Spleen (tissue), 11 donors: ENCODE measurements at regions not wholly inside any gene's neighbourhood (a gene's known extent, or its start where the extent isn't known, plus 50 kb on each side); places are given as distances from the start of the nearest gene placed in this dataset.

ENCODE experiments used
- DNase-seq: peaks from one replicate; pipeline ENCODE4 v3.0.0-alpha.2; 2020
- H3K27ac ChIP-seq, 8 donors: fragments of 200-600 bp; sonication (generic) in 7 of 8; 1 replicate in 4 of 8; 2 replicates in 4 of 8; pipeline versions ENCODE4 v1.5.0 to v1.8.0; 2016 to 2021; ENCODE audit warnings: inconsistent platforms in 4 of 8, mild to moderate bottlenecking in 4 of 8, moderate library complexity in 1 of 8
- H3K27me3 ChIP-seq, 7 donors: fragments of 200-600 bp; sonication (generic) in 6 of 7; replicated peaks in 1 of 7; 1 replicate in 4 of 7; 2 replicates in 3 of 7; pipeline versions ENCODE4 v1.5.0 to v1.8.0; 2016 to 2021; ENCODE audit warnings: inconsistent platforms in 3 of 7, mild to moderate bottlenecking in 1 of 7
- H3K36me3 ChIP-seq, 6 donors: fragments of 200-600 bp; sonication (generic) in 5 of 6; 1 replicate in 4 of 6; 2 replicates in 2 of 6; pipeline versions ENCODE4 v1.5.0 to v1.8.0; 2016 to 2021; ENCODE audit warnings: inconsistent platforms in 2 of 6
- H3K4me1 ChIP-seq, 6 donors: fragments of 200-600 bp; sonication (generic) in 5 of 6; 1 replicate in 3 of 6; 2 replicates in 3 of 6; pipeline versions ENCODE4 v1.5.0 to v1.8.0; 2016 to 2021; ENCODE audit warnings: inconsistent platforms in 3 of 6
- H3K4me3 ChIP-seq, 8 donors: fragments of 200-600 bp; sonication (generic) in 7 of 8; 1 replicate in 4 of 8; 2 replicates in 4 of 8; pipeline versions ENCODE4 v1.5.0 to v1.8.0; 2016 to 2021; ENCODE audit warnings: inconsistent platforms in 4 of 8, mild to moderate bottlenecking in 4 of 8, moderate library complexity in 2 of 8
- H3K9me3 ChIP-seq, 8 donors: fragments of 200-600 bp; sonication (generic) in 7 of 8; 1 replicate in 4 of 8; 2 replicates in 4 of 8; pipeline versions ENCODE4 v1.5.0 to v1.8.0; 2016 to 2021; ENCODE audit warnings: inconsistent platforms in 4 of 8
- CTCF ChIP-seq, 11 experiments: fragments of 200-600 bp in 7 of 11; fragments of 450-650 bp in 4 of 11; sonication (generic) in 4 of 11; IDR thresholded peaks in 8 of 11; conservative IDR thresholded peaks in 3 of 11; 1 replicate in 7 of 11; 2 replicates in 4 of 11; pipeline versions ENCODE4 v1.4.0 to v1.8.0; 2016 to 2021; ENCODE audit warnings: antibody characterized with exemption in 11 of 11, inconsistent platforms in 4 of 11, mild to moderate bottlenecking in 1 of 11
- POLR2A ChIP-seq, 3 donors: fragments of 450-650 bp; IDR thresholded peaks; one replicate each; pipeline ENCODE4 v1.5.1; 2017; ENCODE audit warnings: antibody characterized with exemption in 3 of 3, mild to moderate bottlenecking in 1 of 3
- POLR2AphosphoS5 ChIP-seq, 3 donors: sonication (generic); formaldehyde crosslinking; IDR thresholded peaks; one replicate each; pipeline ENCODE4 v1.5.1; 2017; ENCODE audit warnings: antibody characterized with exemption in 3 of 3
- WGBS, 5 donors: extraction: QIAGEN DNeasy Blood & Tissue Kit in 3 of 5; methylation state at CpG; one replicate each; pipeline versions ENCODE4 v1.1.5 to v1.1.7; 2013 to 2018; 5-methylcytosine and 5-hydroxymethylcytosine counted together
- intact Hi-C: fragments of 100-400 bp; cut with DNase I; formaldehyde crosslinking; loops from one replicate; pipeline ENCODE4 v1.15.0; 2023; ENCODE audit warnings: low total_unique reads
- donor health status: healthy with polysubstance abuse.
- donor health status: DM: no; HTN: no; CAD: no; lungs with moderate emphysema.
- donor health status: DM: no; HTN: no; CAD: no.
- donor health status: Bipolar disorder and iron deficiency.
- donor health status: healthy.
- donor health status: DM: no; HTN: no; CAD: no.
- donor health status: DM: yes; HTN: yes; CAD: no.

- intact Hi-C loops: no loop called here
- TF ChIP-seq CTCF (IDR thresholded peaks at IDR 0.05 in 8 of 11, conservative IDR thresholded peaks at IDR 0.05 in 3 of 11) (no peak), POLR2A (IDR thresholded peaks at IDR 0.05) (no peak), POLR2AphosphoS5 (IDR thresholded peaks at IDR 0.05) (no peak)
- Histone ChIP-seq H3K27me3 (peaks cover 0 to 7% (median 0%) of the 10 kb centered on the region in 7 donors), H3K4me3 (no peak overlapping the region), H3K9me3 (peaks cover 0 to 5% (median 0%) of the 10 kb centered on the region in 8 donors), H3K4me1 (no peaks in the 10 kb centered on the region), H3K27ac (no peak overlapping the region), H3K36me3 (no peaks in the 10 kb centered on the region)
- 86 to 97% (median 94%) methylated on average over 1 of the region's 1 CpG for WGBS, 5 donors
- no peak for DNase-seq
Measured at GRCh38 chr6:1009103-1009502, 302.8 kb upstream of the FOXQ1 start.

- Histone ChIP-seq H3K4me1 (no peaks in the 10 kb centered on the region), H3K27me3 (peaks cover 0 to 7% (median 0%) of the 10 kb centered on the region in 7 donors), H3K9me3 (no peaks in the 10 kb centered on the region), H3K36me3 (no peaks in the 10 kb centered on the region), H3K27ac (no peak overlapping the region), H3K4me3 (no peak overlapping the region)
- intact Hi-C loops: no loop called here
- TF ChIP-seq POLR2AphosphoS5 (IDR thresholded peaks at IDR 0.05) (no peak), CTCF (IDR thresholded peaks at IDR 0.05 in 8 of 11, conservative IDR thresholded peaks at IDR 0.05 in 3 of 11) (no peak), POLR2A (IDR thresholded peaks at IDR 0.05) (no peak)
- WGBS, 5 donors: 64 to 84% (median 83%) methylated on average over 4 of the region's 4 CpGs
- no peak for DNase-seq
Measured at GRCh38 chr6:1007159-1007558, 304.7 kb upstream of the FOXQ1 start.

GRCh38 chr6:1004885-1005630, 306.8 kb upstream of the FOXQ1 start:
- Histone ChIP-seq H3K36me3 (no peaks in the 10 kb centered on the region), H3K27me3 (no peaks in the 10 kb centered on the region), H3K9me3 (no peaks in the 10 kb centered on the region), H3K27ac (no peak overlapping the region), H3K4me3 (no peak overlapping the region), H3K4me1 (no peaks in the 10 kb centered on the region)
- intact Hi-C loops: no loop called here
- 80 to 89% (median 87%) methylated on average over 11 of the region's 11 CpGs for WGBS, 5 donors
- no peak for DNase-seq
- TF ChIP-seq POLR2A (IDR thresholded peaks at IDR 0.05) (no peak), POLR2AphosphoS5 (IDR thresholded peaks at IDR 0.05) (no peak), CTCF (IDR thresholded peaks at IDR 0.05 in 8 of 11, conservative IDR thresholded peaks at IDR 0.05 in 3 of 11) (no peak)

GRCh38 chr6:1003394-1004160, 308.3 kb upstream of the FOXQ1 start:
- 93 to 95% (median 95%) methylated on average over 37 of the region's 37 CpGs for WGBS, 5 donors
- Histone ChIP-seq H3K27me3 (no peaks in the 10 kb centered on the region), H3K4me1 (no peaks in the 10 kb centered on the region), H3K27ac (no peak overlapping the region), H3K4me3 (no peak overlapping the region), H3K36me3 (no peaks in the 10 kb centered on the region), H3K9me3 (no peaks in the 10 kb centered on the region)
- DNase-seq: no peak
- intact Hi-C loops: no loop called here
- no peak for TF ChIP-seq CTCF (IDR thresholded peaks at IDR 0.05 in 8 of 11, conservative IDR thresholded peaks at IDR 0.05 in 3 of 11)
- no peak for TF ChIP-seq POLR2A (IDR thresholded peaks at IDR 0.05)
- no peak for TF ChIP-seq POLR2AphosphoS5 (IDR thresholded peaks at IDR 0.05)
